T-helper 2 cell treated with Interferon-gamma antibody and Interleukin-4, amounts not matched to agents 100 ng/mL and 5 ng/mL, for 36 hours (primary cell): ENCODE measurements at regions not wholly inside any gene's neighbourhood (a gene's known extent, or its start where the extent isn't known, plus 50 kb on each side); places are given as distances from the start of the nearest gene placed in this dataset.
"Not testable (repeated sequence)": the region's sequence is repeated elsewhere in the genome, so short reads cannot be mapped to it uniquely, and the experiment has no call there.

Experiments
- intact Hi-C: fragments of 100-400 bp; cut with micrococcal nuclease; formaldehyde crosslinking; loops from one replicate; pipeline ENCODE4 v1.15.1; 2023

- intact Hi-C loops, result loop anchor here (10.0 kb wide), 1 partner anchor 342 kb away; no protein-coding TSS in a partner anchor
Measured at GRCh38 chr12:61996717-61997116, 263.5 kb upstream of the USP15 start.

DNA sequence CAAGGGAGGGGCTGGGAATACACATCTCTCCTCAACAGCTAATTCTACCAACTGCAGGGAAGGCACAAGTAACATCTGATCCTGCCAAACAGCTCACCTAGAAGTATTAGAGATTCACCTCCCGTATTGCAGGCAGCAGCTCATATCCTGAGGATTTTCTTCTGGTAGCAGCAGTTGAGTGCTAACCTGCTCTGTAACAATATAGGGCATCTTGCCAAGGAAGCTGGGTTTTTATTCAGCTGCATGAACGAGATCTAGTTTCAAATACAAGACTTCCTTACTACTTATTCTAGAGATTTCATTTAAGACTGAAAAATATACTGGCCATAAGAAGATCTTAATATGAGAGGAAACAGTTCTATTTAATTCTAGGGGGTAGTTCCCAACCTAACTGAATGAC is 261.4 kb upstream of the USP15 start:
- intact Hi-C loops, result loop anchor here (10.0 kb wide), 1 partner anchor 344 kb away; no protein-coding TSS in a partner anchor

GRCh38 chr12:61999311-61999710 is 260.9 kb upstream of the USP15 start:
- intact Hi-C loops, result loop anchor here (10.0 kb wide), 1 partner anchor 345 kb away; no protein-coding TSS in a partner anchor

DNA sequence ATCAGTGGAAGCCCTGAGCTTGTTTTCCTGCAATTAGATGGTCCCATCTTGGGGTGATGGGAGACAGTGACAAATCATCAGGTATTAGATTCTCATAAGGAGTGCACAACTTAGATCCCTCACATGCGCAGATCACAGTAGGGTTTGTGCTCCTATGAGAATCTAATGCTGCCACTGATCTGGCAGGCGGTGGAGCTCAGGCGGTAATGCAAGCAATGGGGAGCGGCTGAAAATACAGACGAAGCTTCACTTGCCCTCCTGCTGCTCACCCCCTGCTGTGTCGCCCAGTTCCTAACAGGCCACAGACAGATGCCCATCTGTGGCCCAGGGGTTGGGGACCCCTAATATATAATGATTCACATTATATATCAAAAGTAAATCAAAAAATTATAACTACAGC is 258.8 kb upstream of the USP15 start:
- intact Hi-C loops, result no loop called here

GRCh38 chr12:62003226-62003625 is 257.0 kb upstream of the USP15 start:
- intact Hi-C loops, result no loop called here

DNA sequence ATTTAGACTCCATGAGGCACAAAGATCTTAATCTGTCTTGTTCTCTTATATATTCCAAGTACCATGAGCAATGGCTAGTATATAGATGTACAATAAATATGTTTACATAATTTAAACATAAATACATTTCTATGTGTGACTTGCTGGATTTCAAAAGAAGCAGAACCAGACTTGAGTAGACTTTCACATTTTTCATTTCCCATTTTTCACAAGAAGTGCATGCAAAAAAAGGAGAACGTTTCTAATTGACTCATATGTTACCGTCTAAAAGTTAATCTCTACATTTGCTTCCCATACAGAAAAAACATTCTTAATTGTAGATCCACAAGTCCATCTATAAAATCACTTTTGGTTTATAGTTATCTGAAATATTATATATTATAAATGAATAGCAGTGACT is 256.5 kb upstream of the USP15 start:
- intact Hi-C loops, result no loop called here

DNA sequence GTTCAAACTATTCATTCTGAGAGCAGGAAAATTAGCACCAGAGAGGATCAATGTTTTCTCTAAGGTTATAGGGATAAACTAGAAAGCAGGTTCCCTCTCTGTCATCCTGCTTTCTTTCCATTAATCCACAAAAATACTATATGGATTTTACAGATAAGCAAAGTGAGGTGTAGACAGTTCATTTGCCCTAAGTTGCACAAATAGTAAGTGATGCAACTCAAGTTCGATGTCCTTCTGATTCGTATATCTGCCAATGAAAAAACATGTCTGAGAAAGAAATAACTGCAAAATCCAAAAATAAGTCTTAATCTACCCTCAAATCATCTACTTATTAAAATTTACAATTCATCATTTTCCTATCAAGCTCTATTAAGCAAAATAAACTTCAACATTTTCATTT is 254.6 kb upstream of the USP15 start:
- intact Hi-C loops, result loop anchor here (1.0 kb wide), 1 partner anchor 187 kb away; a partner anchor contains a TSS

DNA sequence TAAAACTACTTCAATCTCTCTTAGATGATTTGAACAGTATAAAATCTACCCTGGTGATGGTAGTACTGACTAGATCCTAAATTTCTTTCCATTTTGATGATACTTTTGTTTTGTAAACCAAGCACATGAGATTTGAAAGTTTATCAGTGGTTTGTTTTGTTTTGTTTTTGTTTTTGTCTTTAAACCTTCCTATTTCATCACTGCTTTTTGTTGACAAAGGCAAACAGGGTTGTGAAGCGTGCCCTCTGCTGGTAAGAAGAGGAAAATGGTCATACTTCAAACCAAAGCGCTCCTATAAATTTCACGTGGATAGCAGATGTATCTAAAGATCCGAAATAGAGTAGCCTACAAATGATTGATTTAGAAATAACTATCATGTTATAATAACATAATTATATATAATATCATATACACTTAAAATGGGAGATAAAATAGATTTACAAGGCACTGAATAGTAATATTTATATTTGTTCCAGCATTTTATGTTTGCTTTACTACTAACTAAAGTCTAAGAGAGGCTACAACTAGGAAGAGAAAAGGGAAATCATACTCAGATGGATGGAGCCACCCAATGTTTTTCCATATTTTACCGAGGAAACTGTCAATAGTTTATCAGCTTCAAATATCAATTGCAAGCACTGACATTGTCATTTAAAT is 254.0 kb upstream of the USP15 start:
- intact Hi-C loops, result loop anchor here (1.0 kb wide), 1 partner anchor 186 kb away; a partner anchor contains a TSS

- intact Hi-C loops, result no loop called here
Measured at GRCh38 chr12:62008703-62009102, 251.5 kb upstream of the USP15 start.

- intact Hi-C loops, result no loop called here
Measured at GRCh38 chr12:62009445-62009844, 250.8 kb upstream of the USP15 start.

DNA sequence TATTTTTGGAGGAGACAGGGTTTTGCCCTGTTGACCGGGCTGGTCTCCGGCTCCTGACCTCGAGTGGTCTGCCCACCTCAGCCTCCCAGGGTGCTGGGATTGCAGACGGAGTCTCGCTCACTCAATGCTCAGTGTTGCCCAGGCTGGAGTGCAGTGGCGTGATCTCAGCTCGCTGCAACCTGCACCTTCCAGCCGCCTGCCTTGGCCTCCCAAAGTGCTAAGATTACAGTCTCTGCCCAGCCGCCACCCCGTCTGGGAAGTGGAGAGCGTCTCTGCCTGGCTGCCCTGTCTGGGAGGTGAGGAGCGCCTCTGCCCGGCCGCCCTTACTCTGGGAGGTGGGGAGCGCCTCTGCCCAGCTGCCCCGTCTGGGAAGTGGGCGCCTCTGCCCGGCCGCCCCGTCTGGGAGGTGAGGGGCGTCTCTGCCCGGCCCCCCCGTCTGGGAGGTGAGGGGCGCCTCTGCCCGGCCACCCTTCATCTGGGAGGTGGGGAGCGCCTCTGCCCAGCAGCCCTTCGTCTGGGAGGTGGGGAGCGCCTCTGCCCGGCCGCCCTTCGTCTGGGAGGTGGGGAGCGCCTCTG is 249.8 kb upstream of the USP15 start:
- intact Hi-C loops, result not testable (repeated sequence)

GRCh38 chr12:62010973-62011372 is 249.2 kb upstream of the USP15 start:
- intact Hi-C loops, result not testable (repeated sequence)

- intact Hi-C loops, result no loop called here
Measured at GRCh38 chr12:62014330-62014729, 245.9 kb upstream of the USP15 start.

- intact Hi-C loops, result no loop called here
Measured at GRCh38 chr12:62016021-62016420, 244.2 kb upstream of the USP15 start.

DNA sequence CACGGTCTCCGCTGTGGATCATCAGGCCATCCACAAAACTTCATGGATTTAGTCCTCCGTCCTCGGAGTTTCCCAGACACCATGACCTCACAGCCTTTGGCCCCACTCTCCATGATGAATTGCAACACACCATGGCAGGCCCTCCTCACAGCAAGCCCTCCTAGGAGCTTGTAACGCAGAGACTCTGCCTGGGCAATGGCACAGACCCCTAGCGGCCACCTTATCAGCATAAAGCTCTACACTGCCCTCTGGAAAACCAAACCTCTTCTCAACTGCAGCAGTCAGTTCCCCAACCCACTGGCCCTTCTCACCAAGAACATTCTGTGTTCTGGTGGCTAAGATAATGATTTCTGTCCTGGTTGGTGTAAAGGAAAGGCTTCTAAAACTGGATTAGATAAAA is 238.4 kb upstream of the USP15 start:
- intact Hi-C loops, result no loop called here

DNA sequence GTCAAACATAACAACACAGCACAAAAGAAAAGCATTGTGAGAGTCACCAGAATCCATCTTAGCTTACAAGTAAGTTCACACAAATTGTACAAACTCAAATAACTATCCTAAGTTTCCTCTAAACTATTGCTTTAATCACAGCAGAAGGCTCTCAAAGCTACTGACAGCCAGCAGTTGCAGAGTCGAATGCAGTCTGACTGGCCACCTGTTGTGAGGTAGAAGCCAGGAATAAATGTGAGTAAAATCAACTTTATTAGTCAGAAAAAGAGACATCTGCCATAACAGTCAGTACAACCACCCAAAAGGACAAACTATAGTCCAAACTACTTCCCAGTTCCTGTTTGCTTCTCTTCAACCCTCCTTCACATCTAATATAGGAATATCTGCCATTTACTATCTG is 231.7 kb upstream of the USP15 start:
- intact Hi-C loops, result no loop called here

DNA sequence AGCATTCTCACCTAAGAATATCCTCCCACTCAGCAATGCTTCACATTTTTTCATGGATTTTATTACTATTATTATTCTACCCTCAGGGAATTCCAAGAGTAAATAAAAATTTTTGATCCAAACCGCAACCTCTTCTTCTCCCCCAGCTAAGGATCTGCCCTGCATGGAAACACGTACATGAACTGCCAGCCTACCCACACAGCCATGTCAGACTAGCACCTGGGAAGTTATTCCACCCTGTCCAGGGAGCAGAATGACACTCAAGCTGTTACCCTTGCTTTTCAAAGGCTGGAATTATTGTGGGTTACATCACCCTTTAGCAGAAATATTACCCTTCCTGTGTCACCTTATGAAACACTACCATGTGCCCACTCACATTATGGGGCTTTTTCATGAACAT is 227.3 kb upstream of the USP15 start:
- intact Hi-C loops, result no loop called here

DNA sequence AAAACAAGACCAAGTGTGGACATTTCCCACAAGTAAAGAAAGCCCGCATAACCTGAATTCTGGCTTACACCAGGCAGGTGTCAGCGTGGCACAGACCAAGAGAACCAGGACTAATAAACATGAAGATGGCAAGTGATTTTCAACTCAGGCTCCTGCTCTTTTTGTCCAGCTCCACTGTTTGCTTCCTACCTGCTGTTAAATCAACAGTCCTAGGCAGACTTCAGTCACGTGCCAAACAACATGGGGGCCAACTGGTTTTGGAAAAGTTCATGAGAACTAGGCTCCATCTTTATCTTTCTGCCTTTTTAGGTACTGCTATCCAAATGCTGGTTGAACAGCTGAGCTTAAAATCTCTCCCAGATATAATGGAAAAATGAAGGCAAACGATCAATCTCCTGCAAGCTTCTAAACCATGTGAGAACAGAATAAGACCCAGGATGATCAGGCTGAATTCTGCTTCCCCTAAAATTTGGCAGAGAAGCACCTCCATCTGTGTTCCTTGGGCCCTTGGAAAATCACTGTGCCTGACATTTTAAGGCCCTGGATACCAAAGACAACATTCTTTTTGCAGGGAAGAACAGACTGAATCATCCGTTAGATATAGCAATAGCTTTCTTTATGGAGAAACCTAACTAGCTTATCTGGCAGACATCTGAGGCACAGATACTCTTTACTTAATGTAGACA is 215.6 kb upstream of the USP15 start:
- intact Hi-C loops, result no loop called here

DNA sequence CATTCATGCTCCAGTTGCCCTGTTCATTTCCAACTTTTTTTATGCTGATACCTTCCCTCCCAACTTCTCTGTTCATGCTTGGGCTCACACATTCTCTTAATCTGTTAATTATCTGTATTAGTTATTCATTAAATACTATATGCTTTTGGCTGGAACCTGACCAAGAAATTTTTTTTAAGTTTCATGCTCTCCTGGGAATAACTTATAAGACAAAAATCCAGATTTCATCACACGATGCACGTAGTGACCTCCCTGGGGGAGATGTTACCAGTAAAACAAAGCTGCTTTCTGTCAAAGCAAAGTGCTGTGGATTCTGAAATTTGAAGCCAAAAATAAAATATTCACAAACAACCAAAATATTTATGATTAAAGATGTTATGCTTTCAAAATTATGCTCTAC is 215.0 kb upstream of the USP15 start:
- intact Hi-C loops, result no loop called here

DNA sequence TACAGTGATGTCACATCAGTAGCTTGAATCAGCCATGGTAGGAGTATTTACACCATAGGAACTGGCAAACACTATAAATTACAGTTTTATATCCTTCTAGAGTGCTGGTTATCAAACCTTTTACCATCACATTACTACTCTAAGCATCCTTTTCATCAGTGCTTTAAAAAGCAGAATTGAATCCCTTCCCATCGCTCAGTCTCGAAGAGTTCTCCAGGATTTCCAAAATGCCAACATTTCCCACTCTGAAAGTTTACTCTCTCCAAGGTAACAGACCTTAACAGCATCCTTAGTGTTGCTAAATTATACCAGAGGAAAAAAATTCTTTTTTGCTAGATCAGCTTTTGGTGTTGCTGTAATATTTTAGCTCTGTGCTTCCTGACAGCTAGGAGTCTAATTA is 209.4 kb upstream of the USP15 start:
- intact Hi-C loops, result no loop called here

DNA sequence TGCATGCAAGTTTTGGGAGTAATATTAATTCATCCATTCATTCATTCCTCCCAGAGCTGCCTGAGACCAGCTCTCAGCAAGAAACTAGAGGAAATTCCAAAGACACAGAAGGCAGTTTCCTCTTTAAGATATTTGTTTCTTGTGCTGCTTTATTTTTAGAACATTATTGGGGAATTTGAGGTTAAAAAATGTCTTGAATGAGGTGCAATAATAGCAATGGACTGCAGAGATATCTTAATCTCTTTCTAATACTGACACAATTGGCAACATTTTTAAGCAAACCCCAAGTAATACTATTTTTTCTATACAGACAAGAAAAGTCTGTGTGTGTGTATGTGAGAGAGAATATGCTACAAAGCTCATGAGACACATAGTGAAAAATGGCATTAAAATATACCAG is 190.2 kb upstream of the USP15 start:
- intact Hi-C loops, result no loop called here

DNA sequence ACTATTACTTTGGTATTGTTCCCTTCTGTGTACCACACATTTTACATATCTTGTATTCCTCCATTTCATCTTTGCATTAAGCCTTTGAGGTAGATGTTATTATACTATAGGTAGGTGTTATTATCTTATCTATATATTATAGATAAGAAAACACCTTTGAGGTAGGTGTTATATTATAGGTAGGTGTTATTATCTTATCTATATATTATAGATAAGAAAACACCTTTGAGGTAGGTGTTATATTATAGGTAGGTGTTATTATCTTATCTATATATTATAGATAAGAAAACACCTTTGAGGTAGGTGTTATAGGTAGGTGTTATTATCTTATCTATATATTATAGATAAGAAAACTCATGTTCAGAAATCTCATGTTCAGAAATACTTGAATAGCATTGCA is 187.0 kb upstream of the USP15 start:
- intact Hi-C loops, result not testable (repeated sequence)

DNA sequence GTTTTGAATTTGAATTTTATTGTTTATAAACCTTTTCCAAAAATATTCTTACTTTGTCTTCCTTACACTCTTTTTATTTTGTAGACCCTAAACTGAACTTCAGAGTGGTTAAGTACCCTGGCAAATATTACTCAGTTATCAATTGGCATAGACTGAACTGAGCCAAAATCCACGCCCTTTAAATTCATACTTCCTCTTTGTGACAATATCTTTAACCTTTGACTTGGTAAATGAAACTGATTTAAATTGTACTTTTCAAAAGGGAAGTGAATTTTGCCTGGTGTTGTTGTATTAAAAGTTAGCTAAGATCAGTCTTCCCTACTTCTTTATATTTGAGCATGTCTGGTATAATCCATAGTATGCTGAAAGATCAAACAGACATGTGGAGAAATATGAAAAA is 184.3 kb upstream of the USP15 start:
- intact Hi-C loops, result no loop called here
